ENCODE measurements at regions not wholly inside any gene's neighbourhood (a gene's known extent, or its start where the extent isn't known, plus 50 kb on each side); places are given as distances from the start of the nearest gene placed in this dataset.
A peak's percentile ranks its signal among the peaks of the same experiment; 100 is the strongest.

- no peak overlapping the region for H3K27ac ChIP-seq
These were observed 100.6 kb upstream of the RUNX1 start for GRCh38 chr21:35149698-35150097.

GRCh38 chr21:35147439-35147838 lies 98.3 kb upstream of the RUNX1 start:
- H3K9me3 ChIP-seq (replicated peaks), result peaks cover 11% of the 10 kb centered on the region
- no peaks in the 10 kb centered on the region for H3K27me3 ChIP-seq
- H3K4me3 ChIP-seq, result no peak overlapping the region
- no peak for DNase-seq
- no peak overlapping the region for H3K27ac ChIP-seq
- no peaks in the 10 kb centered on the region for H3K36me3 ChIP-seq
- H3K4me1 ChIP-seq, result peaks cover 12% of the 10 kb centered on the region; the same call in 1 of the 2 replicates

More at GRCh38 chr21:35149698-35150097, 100.6 kb upstream of the RUNX1 start:
- no peak overlapping the region for H3K4me3 ChIP-seq
- H3K27me3 ChIP-seq, result no peaks in the 10 kb centered on the region
- DNase-seq, result no peak
- no peaks in the 10 kb centered on the region for H3K36me3 ChIP-seq
- peaks cover 11% of the 10 kb centered on the region for H3K9me3 ChIP-seq (replicated peaks)
- H3K4me1 ChIP-seq, result peaks cover 11% of the 10 kb centered on the region; the same call in 1 of the 2 replicates

- H3K4me3 ChIP-seq, result no peak overlapping the region
- no peak overlapping the region for H3K27ac ChIP-seq
- no peaks in the 10 kb centered on the region for H3K27me3 ChIP-seq
- peaks cover 6% of the 10 kb centered on the region; the same call in 1 of the 2 replicates for H3K4me1 ChIP-seq
- no peaks in the 10 kb centered on the region for H3K36me3 ChIP-seq
- peaks cover 9% of the 10 kb centered on the region for H3K9me3 ChIP-seq (replicated peaks)
- no peak for DNase-seq
These were observed 96.6 kb upstream of the RUNX1 start for GRCh38 chr21:35145626-35146233.

- Histone ChIP-seq H3K4me1 (peaks cover 9% of the 10 kb centered on the region), H3K27me3 (no peaks in the 10 kb centered on the region), H3K27ac (no peak overlapping the region), H3K36me3 (no peaks in the 10 kb centered on the region), H3K4me3 (no peak overlapping the region), H3K9me3 (replicated peaks) (peaks cover 1% of the 10 kb centered on the region)
- no peak for DNase-seq
These were observed 95.9 kb upstream of the RUNX1 start for GRCh38 chr21:35144978-35145377.

GRCh38 chr21:35142036-35142815 lies 93.1 kb upstream of the RUNX1 start:
- no peak overlapping the region for H3K4me3 ChIP-seq
- no peak for DNase-seq

GRCh38 chr21:35139382-35139715 lies 90.2 kb upstream of the RUNX1 start:
- DNase-seq, result peak in 1 of 2 experiments; percentile 59
- H3K4me1 ChIP-seq, result peaks cover 46% of the 10 kb centered on the region
- peak overlapping the region; percentile 27 for H3K4me3 ChIP-seq
- no peaks in the 10 kb centered on the region for H3K9me3 ChIP-seq (replicated peaks)
- H3K36me3 ChIP-seq, result no peaks in the 10 kb centered on the region
- H3K27me3 ChIP-seq, result no peaks in the 10 kb centered on the region
- peak overlapping the region; percentile 96 for H3K27ac ChIP-seq

More at GRCh38 chr21:35142036-35142815, 93.1 kb upstream of the RUNX1 start:
- Histone ChIP-seq H3K27ac (no peak overlapping the region), H3K4me1 (peaks cover 33% of the 10 kb centered on the region), H3K9me3 (replicated peaks) (no peaks in the 10 kb centered on the region), H3K36me3 (no peaks in the 10 kb centered on the region), H3K27me3 (no peaks in the 10 kb centered on the region)

GRCh38 chr21:35138665-35139381 lies 89.7 kb upstream of the RUNX1 start:
- DNase-seq, result peak; percentile 95 to 99
- no peaks in the 10 kb centered on the region for H3K27me3 ChIP-seq
- peak overlapping the region; percentile 27 for H3K4me3 ChIP-seq
- no peaks in the 10 kb centered on the region for H3K36me3 ChIP-seq
- no peaks in the 10 kb centered on the region for H3K9me3 ChIP-seq (replicated peaks)
- H3K4me1 ChIP-seq, result peaks cover 46% of the 10 kb centered on the region
- H3K27ac ChIP-seq, result peak overlapping the region; percentile 96

GRCh38 chr21:35136586-35137219 lies 87.6 kb upstream of the RUNX1 start:
- Histone ChIP-seq H3K36me3 (no peaks in the 10 kb centered on the region), H3K9me3 (replicated peaks) (no peaks in the 10 kb centered on the region), H3K27me3 (no peaks in the 10 kb centered on the region), H3K4me1 (peaks cover 46% of the 10 kb centered on the region), H3K4me3 (no peak overlapping the region), H3K27ac (peak overlapping the region; percentile 96)
- peak; percentile 50 to 58 for DNase-seq

GRCh38 chr21:35136106-35136505 lies 87.0 kb upstream of the RUNX1 start:
- no peak for DNase-seq
- no peaks in the 10 kb centered on the region for H3K36me3 ChIP-seq
- no peaks in the 10 kb centered on the region for H3K9me3 ChIP-seq (replicated peaks)
- H3K4me3 ChIP-seq, result no peak overlapping the region
- H3K4me1 ChIP-seq, result peaks cover 46% of the 10 kb centered on the region
- peak overlapping the region; percentile 96 for H3K27ac ChIP-seq
- H3K27me3 ChIP-seq, result no peaks in the 10 kb centered on the region

- no peak overlapping the region for H3K27ac ChIP-seq
- no peaks in the 10 kb centered on the region for H3K27me3 ChIP-seq
- H3K9me3 ChIP-seq (replicated peaks), result no peaks in the 10 kb centered on the region
- H3K4me1 ChIP-seq, result peaks cover 46% of the 10 kb centered on the region
- no peaks in the 10 kb centered on the region for H3K36me3 ChIP-seq
- no peak overlapping the region for H3K4me3 ChIP-seq
- DNase-seq, result no peak
These were observed 86.4 kb upstream of the RUNX1 start for GRCh38 chr21:35135481-35135880.

- H3K4me3 ChIP-seq, result no peak overlapping the region
- 0 out of 2 replicates have a peak, but pooled peaks cover 8% of the 10 kb centered on the region for H3K9me3 ChIP-seq (replicated peaks)
- no peak overlapping the region for H3K27ac ChIP-seq
- DNase-seq, result no peak
- H3K27me3 ChIP-seq, result no peaks in the 10 kb centered on the region
- peaks cover 34% of the 10 kb centered on the region for H3K4me1 ChIP-seq
- H3K36me3 ChIP-seq, result no peaks in the 10 kb centered on the region
These were observed 85.2 kb upstream of the RUNX1 start for GRCh38 chr21:35134309-35134708.

- DNase-seq, result no peak
- Histone ChIP-seq H3K27me3 (no peaks in the 10 kb centered on the region), H3K9me3 (replicated peaks) (0 out of 2 replicates have a peak, but pooled peaks cover 14% of the 10 kb centered on the region), H3K27ac (no peak overlapping the region), H3K4me3 (no peak overlapping the region), H3K36me3 (no peaks in the 10 kb centered on the region), H3K4me1 (peaks cover 8% of the 10 kb centered on the region)
These were observed 79.4 kb upstream of the RUNX1 start for GRCh38 chr21:35128536-35128935.

GRCh38 chr21:35127851-35128250 lies 78.7 kb upstream of the RUNX1 start:
- no peak overlapping the region for H3K4me3 ChIP-seq
- H3K36me3 ChIP-seq, result no peaks in the 10 kb centered on the region
- H3K27ac ChIP-seq, result no peak overlapping the region
- peaks cover 8% of the 10 kb centered on the region for H3K4me1 ChIP-seq
- H3K9me3 ChIP-seq (replicated peaks), result 0 out of 2 replicates have a peak, but pooled peaks cover 14% of the 10 kb centered on the region
- no peak for DNase-seq
- no peaks in the 10 kb centered on the region for H3K27me3 ChIP-seq

- no peak for DNase-seq
- no peak overlapping the region for H3K27ac ChIP-seq
- no peak overlapping the region for H3K4me3 ChIP-seq
- peaks cover 8% of the 10 kb centered on the region for H3K4me1 ChIP-seq
- H3K9me3 ChIP-seq (replicated peaks), result 0 out of 2 replicates have a peak, but pooled peaks cover 14% of the 10 kb centered on the region
- H3K27me3 ChIP-seq, result no peaks in the 10 kb centered on the region
- H3K36me3 ChIP-seq, result no peaks in the 10 kb centered on the region
These were observed 77.9 kb upstream of the RUNX1 start for GRCh38 chr21:35127026-35127425.

Data from SJCRH30 (cell line).